IMR-90 (cell line): ENCODE measurements at regions not wholly inside any gene's neighbourhood (a gene's known extent, or its start where the extent isn't known, plus 50 kb on each side); places are given as distances from the start of the nearest gene placed in this dataset.

ENCODE experiments used
- ATAC-seq: fragments of 200-7000 bp; cut with Tn5 transposase; 2 replicates; pipeline ENCODE4 v1.9.1; 2020; ENCODE audit warnings: low read depth, mild to moderate bottlenecking, moderate library complexity
- BruUV-seq: library from RNA; stranded (reverse); fragments of 400-500 nt; replicated peaks from 2 replicates; lab custom pipeline; 2021; lab: Mats Ljungman, UMichigan
- CTCF ChIA-PET: fragments of 300-600 bp; formaldehyde crosslinking; extraction: SDS; loops from one replicate; lab custom pipeline; 2021; ENCODE audit warnings: antibody characterized with exemption; lab: Yijun Ruan, JAX
- POLR2A ChIA-PET: fragments of 300-600 bp; sonication (Branson Sonifier 250); formaldehyde crosslinking; loops from one replicate; lab custom pipeline; 2022; ENCODE audit warnings: antibody characterized with exemption; ENCODE audit not compliant: unreplicated experiment; lab: Charles Lee
- DNase-seq: peaks from one replicate; pipeline ENCODE4 v3.0.0; 2013
- H2AFZ ChIP-seq: replicated peaks from 2 replicates; pipeline ENCODE3; 2013; ENCODE audit warnings: low read length, mild to moderate bottlenecking; ENCODE audit not compliant: poor library complexity
- H2AK5ac ChIP-seq: 2 replicates; pipeline ENCODE4 v1.6.1; 2013; ENCODE audit warnings: low read depth, low read length, inconsistent platforms
- H2AK9ac ChIP-seq: replicated peaks from 2 replicates; pipeline ENCODE3; 2013; ENCODE audit warnings: mild to moderate bottlenecking, low read depth, low read length, moderate library complexity; ENCODE audit not compliant: poor library complexity
- H2BK120ac ChIP-seq: 2 replicates; pipeline ENCODE4 v1.6.1; 2013; ENCODE audit warnings: low read depth, low read length, inconsistent platforms
- H2BK15ac ChIP-seq: 3 replicates; pipeline ENCODE4 v1.6.1; 2013; ENCODE audit warnings: low read depth, low read length, inconsistent platforms
- H2BK20ac ChIP-seq: 2 replicates; pipeline ENCODE4 v1.6.1; 2013; ENCODE audit warnings: low read depth, mild to moderate bottlenecking, inconsistent platforms, low read length, moderate library complexity
- H2BK5ac ChIP-seq: 2 replicates; pipeline ENCODE4 v1.6.1; 2013; ENCODE audit warnings: mild to moderate bottlenecking, low read depth, low read length, inconsistent platforms; ENCODE audit not compliant: poor library complexity, severe bottlenecking
- H3K14ac ChIP-seq: replicated peaks from 2 replicates; pipeline ENCODE4 v1.6.1; 2013; ENCODE audit warnings: low read depth, low read length, inconsistent platforms
- H3K18ac ChIP-seq: 2 replicates; pipeline ENCODE4 v1.6.1; 2013; ENCODE audit warnings: low read depth, low read length, control low read depth
- H3K23ac ChIP-seq: 2 replicates; pipeline ENCODE4 v1.6.1; 2013; ENCODE audit warnings: low read depth, low read length, inconsistent platforms
- H3K27ac ChIP-seq: 2 replicates; pipeline ENCODE4 v1.5.1; 2013; ENCODE audit warnings: mild to moderate bottlenecking, control low read depth, low read length; ENCODE audit not compliant: insufficient read depth
- H3K27me3 ChIP-seq: 2 replicates; pipeline ENCODE4 v1.6.1; 2013; ENCODE audit warnings: low read length; ENCODE audit not compliant: control insufficient read depth, insufficient read depth
- H3K36me3 ChIP-seq: 2 replicates; pipeline ENCODE4 v1.6.1; 2013; ENCODE audit warnings: low read length, mixed read lengths; ENCODE audit not compliant: control insufficient read depth, insufficient read depth
- H3K4ac ChIP-seq: 2 replicates; pipeline ENCODE4 v1.6.1; 2013; ENCODE audit warnings: low read depth, low read length, inconsistent platforms
- H3K4me1 ChIP-seq: 2 replicates; pipeline ENCODE4 v1.6.1; 2013; ENCODE audit warnings: low read length, mixed read lengths; ENCODE audit not compliant: control insufficient read depth, insufficient read depth
- H3K4me2 ChIP-seq: 2 replicates; pipeline ENCODE4 v1.6.1; 2013; ENCODE audit warnings: low read depth, mild to moderate bottlenecking, control low read depth, low read length, moderate library complexity
- H3K4me3 ChIP-seq: 2 replicates; pipeline ENCODE4 v1.5.1; 2013; ENCODE audit warnings: low read depth, mild to moderate bottlenecking, control low read depth, low read length, moderate library complexity; ENCODE audit not compliant: insufficient read depth
- H3K56ac ChIP-seq: 2 replicates; pipeline ENCODE4 v1.6.1; 2013; ENCODE audit warnings: low read length, inconsistent platforms; ENCODE audit not compliant: insufficient read depth; ENCODE audit errors: extremely low read depth
- H3K79me1 ChIP-seq, 2 experiments: 2 replicates each; pipeline ENCODE4 v1.6.1; 2013; ENCODE audit warnings: low read length in 2 of 2, inconsistent platforms in 1 of 2, low read depth in 1 of 2
- H3K9ac ChIP-seq: 2 replicates; pipeline ENCODE4 v1.6.1; 2013; ENCODE audit warnings: low read depth, low read length, control low read depth
- H3K9me1 ChIP-seq: 2 replicates; pipeline ENCODE4 v1.6.1; 2013; ENCODE audit warnings: low read length, inconsistent platforms; ENCODE audit not compliant: insufficient read depth
- H3K9me3 ChIP-seq: 2 replicates; pipeline ENCODE4 v1.6.1; 2013; ENCODE audit warnings: low read length; ENCODE audit not compliant: control insufficient read depth, insufficient read depth
- H4K20me1 ChIP-seq: 2 replicates; pipeline ENCODE4 v1.6.1; 2013; ENCODE audit warnings: low read length, inconsistent platforms; ENCODE audit not compliant: insufficient read depth
- H4K5ac ChIP-seq: 2 replicates; pipeline ENCODE4 v1.6.1; 2013; ENCODE audit warnings: mild to moderate bottlenecking, low read depth, low read length, control low read depth
- H4K8ac ChIP-seq, 2 experiments: 2 replicates each; pipeline ENCODE4 v1.6.1; 2013; ENCODE audit warnings: low read depth in 2 of 2, low read length in 2 of 2, control low read depth in 1 of 2, inconsistent platforms in 1 of 2
- H4K91ac ChIP-seq: 2 replicates; pipeline ENCODE4 v1.6.1; 2013; ENCODE audit warnings: low read depth, low read length, inconsistent platforms; ENCODE audit not compliant: insufficient read depth
- BHLHE40 ChIP-seq: fragments of 150-350 bp; IDR thresholded peaks from 2 replicates; pipeline ENCODE4 v1.6.1; 2016; ENCODE audit warnings: mild to moderate bottlenecking, low read depth, low read length
- CEBPB ChIP-seq: IDR thresholded peaks from 2 replicates; pipeline ENCODE4 v1.6.1; 2012; ENCODE audit warnings: low read depth, low read length, improper control_type of control experiment
- CHD1 ChIP-seq: IDR thresholded peaks from 2 replicates; pipeline ENCODE4 v1.6.1; 2012; ENCODE audit warnings: low read depth, low read length, improper control_type of control experiment
- ELK1 ChIP-seq: fragments of 150-350 bp; IDR thresholded peaks from 2 replicates; pipeline ENCODE4 v1.6.1; 2016; ENCODE audit warnings: low read depth, mild to moderate bottlenecking, low read length, moderate library complexity, borderline replicate concordance
- FOS ChIP-seq: fragments of 150-350 bp; IDR thresholded peaks from 2 replicates; pipeline ENCODE4 v1.6.1; 2016; ENCODE audit warnings: low read depth, low read length
- MAFK ChIP-seq: IDR thresholded peaks from 2 replicates; pipeline ENCODE4 v1.6.1; 2012; ENCODE audit warnings: low read depth, low read length, improper control_type of control experiment
- MAZ ChIP-seq: IDR thresholded peaks from 2 replicates; pipeline ENCODE4 v1.6.1; 2012; ENCODE audit warnings: low read depth, mild to moderate bottlenecking, low read length, improper control_type of control experiment, moderate library complexity, borderline replicate concordance
- MXI1 ChIP-seq: IDR thresholded peaks from 2 replicates; pipeline ENCODE4 v1.6.1; 2012; ENCODE audit warnings: low read depth, mild to moderate bottlenecking, low read length, moderate library complexity, borderline replicate concordance
- NFE2L2 ChIP-seq: fragments of 150-350 bp; IDR thresholded peaks from 2 replicates; pipeline ENCODE4 v1.6.1; 2016; ENCODE audit warnings: low read depth, mild to moderate bottlenecking, low read length
- POLR2A ChIP-seq: IDR thresholded peaks from 2 replicates; pipeline ENCODE4 v1.6.1; 2012; ENCODE audit warnings: mild to moderate bottlenecking, low read depth, low read length
- RAD21 ChIP-seq: IDR thresholded peaks from 2 replicates; pipeline ENCODE4 v1.6.1; 2012; ENCODE audit warnings: low read length, improper control_type of control experiment
- RCOR1 ChIP-seq: IDR thresholded peaks from 2 replicates; pipeline ENCODE4 v1.6.1; 2012; ENCODE audit warnings: mild to moderate bottlenecking, low read length, improper control_type of control experiment; ENCODE audit not compliant: insufficient replicate concordance
- RFX5 ChIP-seq: IDR thresholded peaks from 2 replicates; pipeline ENCODE4 v1.8.0; 2012; ENCODE audit warnings: low read depth, mild to moderate bottlenecking, low read length, moderate library complexity
- SMC3 ChIP-seq: fragments of 150-350 bp; IDR thresholded peaks from 2 replicates; pipeline ENCODE4 v1.6.1; 2016; ENCODE audit warnings: low read depth, mild to moderate bottlenecking, antibody characterized with exemption, low read length, moderate library complexity
- WGBS, 2 experiments: methylation state at CpG; one replicate each; pipeline versions ENCODE4 v1.1.5 to v1.1.7; 2013; ENCODE audit warnings: missing lambda C conversion rate in 2 of 2; ENCODE audit not compliant: insufficient read length in 1 of 2; ENCODE audit errors: extremely low coverage in 2 of 2; 5-methylcytosine and 5-hydroxymethylcytosine counted together
- dilution Hi-C: fragments of 300-500 bp; cut with HindIII; formaldehyde crosslinking; loops from one replicate; pipeline ENCODE4 v1.14.3; 2018; ENCODE audit warnings: low sequenced_read_pairs; ENCODE audit not compliant: unreplicated experiment
- in situ Hi-C: fragments of 300-500 bp; cut with MboI; formaldehyde crosslinking; loops from 3 replicates; pipeline ENCODE4 v1.14.3; 2019; ENCODE audit warnings: low sequenced_read_pairs, inconsistent platforms, mixed read lengths
- intact Hi-C: fragments of 100-400 bp; cut with micrococcal nuclease; formaldehyde crosslinking; loops from 2 replicates; pipeline ENCODE4 v1.10.0; 2022
- TF ChIP-seq, protein P1 (sequence below): conservative IDR thresholded peaks from 2 replicates; pipeline ENCODE4 v1.5.1; 2012; ENCODE audit warnings: mild to moderate bottlenecking, low read depth, low read length, improper control_type of control experiment
- TF ChIP-seq, protein P2 (sequence below): fragments of 150-350 bp; IDR thresholded peaks from 2 replicates; pipeline ENCODE4 v1.6.1; 2017; ENCODE audit warnings: mild to moderate bottlenecking, antibody characterized with exemption, low read length, low read depth

DNA sequence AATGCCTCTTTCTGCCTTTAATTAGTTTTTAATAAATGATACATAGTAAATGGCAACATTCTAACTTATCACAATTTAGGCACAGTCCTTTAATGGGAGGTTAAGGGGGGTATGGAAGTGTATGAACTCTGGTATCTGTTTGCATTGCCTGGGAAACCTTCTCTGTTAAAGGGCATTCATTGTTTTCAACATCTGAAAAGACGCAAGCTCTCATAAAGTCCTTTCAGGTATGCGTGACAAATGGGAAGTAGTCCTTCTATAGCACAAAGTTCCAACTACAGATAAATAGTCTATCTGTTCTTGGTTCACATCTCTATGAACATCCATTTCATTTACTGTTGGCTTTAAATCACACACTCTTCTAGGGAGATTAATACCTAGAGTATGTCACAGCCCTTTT is 298.0 kb upstream of the PMFBP1 start:
- in situ Hi-C loops (loop anchor here (10.0 kb wide), 1 partner anchor 345 kb away; no protein-coding TSS in a partner anchor), dilution Hi-C loops (loop anchor here (25.0 kb wide), 1 partner anchor 233 kb away; no protein-coding TSS in a partner anchor)

More for the DNA sequence above, 298.0 kb upstream of the PMFBP1 start:
- ChIA-PET CTCF (no interaction called here), POLR2A (interaction anchor here (0.5 kb wide), 1 partner anchor 230 kb away, joined by 9 read pairs; no protein-coding TSS in a partner anchor)
- Histone ChIP-seq H3K14ac (no peak overlapping the region), H3K27ac (no peak overlapping the region), H3K9me1 (no peaks in the 10 kb centered on the region), H3K4me3 (no peak overlapping the region), H3K56ac (no peak overlapping the region), H4K20me1 (no peaks in the 10 kb centered on the region), H3K27me3 (no peaks in the 10 kb centered on the region), H4K5ac (no peak overlapping the region), H3K23ac (no peak overlapping the region), H3K4me2 (no peak overlapping the region), H3K36me3 (no peaks in the 10 kb centered on the region), H3K9me3 (no peaks in the 10 kb centered on the region), H4K8ac (no peak overlapping the region), H2AK5ac (no peak overlapping the region), H2BK5ac (no peak overlapping the region), H3K4ac (no peak overlapping the region), H2BK120ac (no peak overlapping the region), H3K79me1 (no peaks in the 10 kb centered on the region), H2BK20ac (no peak overlapping the region), H2AFZ (no peak overlapping the region), H2BK15ac (no peak overlapping the region), H3K4me1 (no peaks in the 10 kb centered on the region), H4K91ac (no peak overlapping the region), H2AK9ac (no peak overlapping the region), H3K18ac (no peak overlapping the region), H3K9ac (no peak overlapping the region)
- ATAC-seq, result no peak
- TF ChIP-seq MAZ, result no peak
- TF ChIP-seq MXI1, result no peak
- TF ChIP-seq RAD21, result no peak
- TF ChIP-seq BHLHE40, result no peak
- no peak for TF ChIP-seq RCOR1
- TF ChIP-seq CEBPB, result no peak
- TF ChIP-seq CHD1, result no peak
- TF ChIP-seq NFE2L2, result no peak
- TF ChIP-seq, protein P1, sequence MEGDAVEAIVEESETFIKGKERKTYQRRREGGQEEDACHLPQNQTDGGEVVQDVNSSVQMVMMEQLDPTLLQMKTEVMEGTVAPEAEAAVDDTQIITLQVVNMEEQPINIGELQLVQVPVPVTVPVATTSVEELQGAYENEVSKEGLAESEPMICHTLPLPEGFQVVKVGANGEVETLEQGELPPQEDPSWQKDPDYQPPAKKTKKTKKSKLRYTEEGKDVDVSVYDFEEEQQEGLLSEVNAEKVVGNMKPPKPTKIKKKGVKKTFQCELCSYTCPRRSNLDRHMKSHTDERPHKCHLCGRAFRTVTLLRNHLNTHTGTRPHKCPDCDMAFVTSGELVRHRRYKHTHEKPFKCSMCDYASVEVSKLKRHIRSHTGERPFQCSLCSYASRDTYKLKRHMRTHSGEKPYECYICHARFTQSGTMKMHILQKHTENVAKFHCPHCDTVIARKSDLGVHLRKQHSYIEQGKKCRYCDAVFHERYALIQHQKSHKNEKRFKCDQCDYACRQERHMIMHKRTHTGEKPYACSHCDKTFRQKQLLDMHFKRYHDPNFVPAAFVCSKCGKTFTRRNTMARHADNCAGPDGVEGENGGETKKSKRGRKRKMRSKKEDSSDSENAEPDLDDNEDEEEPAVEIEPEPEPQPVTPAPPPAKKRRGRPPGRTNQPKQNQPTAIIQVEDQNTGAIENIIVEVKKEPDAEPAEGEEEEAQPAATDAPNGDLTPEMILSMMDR, result no peak
- TF ChIP-seq MAFK, result no peak
- no peak for TF ChIP-seq SMC3
- no peak for TF ChIP-seq POLR2A
- no peak for TF ChIP-seq FOS
- TF ChIP-seq, protein P2, sequence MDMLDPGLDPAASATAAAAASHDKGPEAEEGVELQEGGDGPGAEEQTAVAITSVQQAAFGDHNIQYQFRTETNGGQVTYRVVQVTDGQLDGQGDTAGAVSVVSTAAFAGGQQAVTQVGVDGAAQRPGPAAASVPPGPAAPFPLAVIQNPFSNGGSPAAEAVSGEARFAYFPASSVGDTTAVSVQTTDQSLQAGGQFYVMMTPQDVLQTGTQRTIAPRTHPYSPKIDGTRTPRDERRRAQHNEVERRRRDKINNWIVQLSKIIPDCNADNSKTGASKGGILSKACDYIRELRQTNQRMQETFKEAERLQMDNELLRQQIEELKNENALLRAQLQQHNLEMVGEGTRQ, result no peak
- no peak for TF ChIP-seq ELK1
- no peak for TF ChIP-seq RFX5
- WGBS, 2 experiments, result no CpG with 5 or more reads among the region's 2 CpGs
- intact Hi-C loops, result loop anchor here (10.0 kb wide), 1 partner anchor 1565 kb away; no protein-coding TSS in a partner anchor
- DNase-seq, result no peak
- BruUV-seq, result no TSS peak
